ENCODE measurements at regions not wholly inside any gene's neighbourhood (a gene's known extent, or its start where the extent isn't known, plus 50 kb on each side); places are given as distances from the start of the nearest gene placed in this dataset.

DNA sequence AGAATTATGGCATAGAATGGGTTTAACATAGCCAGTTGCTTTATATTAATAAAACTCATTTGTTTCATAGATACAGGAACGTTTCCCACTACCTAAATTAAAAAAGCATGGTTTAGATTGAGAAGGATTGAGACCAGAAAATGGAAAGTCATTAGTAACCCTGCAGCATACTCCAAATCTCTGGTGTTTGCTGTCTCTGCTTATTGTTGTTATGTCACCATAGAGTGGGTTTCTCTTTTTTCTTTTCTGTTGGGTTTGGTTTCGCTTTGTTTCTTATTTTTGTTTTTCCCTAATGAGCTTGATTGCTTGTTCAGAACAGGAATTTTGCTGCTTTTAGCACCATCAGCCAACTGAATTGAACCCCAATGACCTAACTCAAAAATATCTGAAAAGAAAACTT is 1034.8 kb downstream of the MAT2B start:
- no peak for DNase-seq

DNA sequence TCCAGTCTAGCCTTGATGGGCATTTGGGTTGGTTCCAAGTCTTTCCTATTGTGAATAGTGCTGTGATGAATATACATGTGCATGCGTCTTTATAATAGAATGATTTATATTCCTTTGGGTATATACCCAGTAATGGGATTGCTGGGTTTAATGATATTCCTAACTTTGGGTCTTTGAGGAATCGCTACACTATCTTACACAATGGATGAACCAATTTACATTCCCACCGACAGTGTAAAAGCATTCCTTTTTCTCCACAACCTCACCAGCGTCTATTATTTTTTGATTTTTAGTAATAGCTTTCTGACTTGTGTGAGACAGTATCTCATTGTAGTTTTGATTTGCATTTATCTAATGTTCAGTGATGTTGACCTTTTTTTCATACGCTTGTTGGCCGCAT is 1040.1 kb downstream of the MAT2B start:
- DNase-seq = no peak

DNA sequence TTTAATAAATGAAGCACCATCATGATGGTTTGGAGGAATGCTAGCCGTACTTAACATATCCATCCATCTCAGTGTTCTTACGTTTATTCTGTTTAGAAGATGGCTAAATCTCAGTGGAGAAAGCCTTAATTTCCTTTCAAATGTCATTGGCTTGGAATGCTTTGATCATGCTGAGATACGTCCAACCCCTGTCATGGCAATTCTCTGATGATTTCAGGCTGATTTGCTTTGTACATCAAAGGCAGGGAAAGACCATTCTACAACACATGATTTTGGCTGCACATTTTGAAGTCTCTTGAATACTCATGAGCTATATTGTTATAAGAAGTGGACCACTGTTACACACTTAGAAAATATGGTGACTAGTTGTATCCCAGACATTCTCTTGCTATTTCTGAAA is 1048.4 kb downstream of the MAT2B start:
- DNase-seq = no peak

DNA sequence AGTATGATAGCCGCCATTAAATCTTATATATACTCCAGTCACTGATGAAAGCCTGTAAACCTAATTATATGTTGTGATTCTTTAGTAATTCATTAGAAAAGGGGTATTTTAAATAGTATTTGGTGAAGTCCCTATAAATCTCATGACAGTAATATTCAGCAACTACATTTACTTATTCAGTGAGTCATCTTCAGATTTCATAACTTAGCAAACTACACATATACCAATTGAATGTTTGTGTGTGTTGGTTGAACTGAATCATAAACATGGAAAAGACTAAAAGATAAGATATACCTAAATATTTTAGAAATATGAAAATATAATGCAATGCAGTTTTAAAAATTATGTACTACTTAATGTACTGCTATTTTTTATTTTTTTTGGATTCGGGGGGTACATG is 1050.4 kb downstream of the MAT2B start:
- no peak for DNase-seq

DNA sequence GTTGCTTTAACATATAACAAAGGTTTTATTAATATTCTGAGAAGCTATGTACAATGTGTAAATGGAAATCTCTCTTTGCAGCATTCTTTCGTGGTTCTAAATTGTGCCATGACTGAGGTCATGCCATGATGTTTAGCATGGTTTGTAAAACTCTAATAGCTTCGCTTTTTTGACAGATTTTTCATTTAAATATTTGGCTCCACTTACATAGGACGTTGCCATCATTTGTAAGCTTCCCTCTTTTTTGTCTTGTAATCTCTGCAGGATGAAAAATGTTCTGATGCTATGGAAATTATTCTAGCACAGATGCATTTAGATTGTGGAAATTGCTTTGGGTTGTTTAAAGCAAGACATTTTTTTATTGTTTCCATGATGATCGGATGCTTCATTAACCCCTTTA is 1054.8 kb downstream of the MAT2B start:
- no peak for DNase-seq

DNA sequence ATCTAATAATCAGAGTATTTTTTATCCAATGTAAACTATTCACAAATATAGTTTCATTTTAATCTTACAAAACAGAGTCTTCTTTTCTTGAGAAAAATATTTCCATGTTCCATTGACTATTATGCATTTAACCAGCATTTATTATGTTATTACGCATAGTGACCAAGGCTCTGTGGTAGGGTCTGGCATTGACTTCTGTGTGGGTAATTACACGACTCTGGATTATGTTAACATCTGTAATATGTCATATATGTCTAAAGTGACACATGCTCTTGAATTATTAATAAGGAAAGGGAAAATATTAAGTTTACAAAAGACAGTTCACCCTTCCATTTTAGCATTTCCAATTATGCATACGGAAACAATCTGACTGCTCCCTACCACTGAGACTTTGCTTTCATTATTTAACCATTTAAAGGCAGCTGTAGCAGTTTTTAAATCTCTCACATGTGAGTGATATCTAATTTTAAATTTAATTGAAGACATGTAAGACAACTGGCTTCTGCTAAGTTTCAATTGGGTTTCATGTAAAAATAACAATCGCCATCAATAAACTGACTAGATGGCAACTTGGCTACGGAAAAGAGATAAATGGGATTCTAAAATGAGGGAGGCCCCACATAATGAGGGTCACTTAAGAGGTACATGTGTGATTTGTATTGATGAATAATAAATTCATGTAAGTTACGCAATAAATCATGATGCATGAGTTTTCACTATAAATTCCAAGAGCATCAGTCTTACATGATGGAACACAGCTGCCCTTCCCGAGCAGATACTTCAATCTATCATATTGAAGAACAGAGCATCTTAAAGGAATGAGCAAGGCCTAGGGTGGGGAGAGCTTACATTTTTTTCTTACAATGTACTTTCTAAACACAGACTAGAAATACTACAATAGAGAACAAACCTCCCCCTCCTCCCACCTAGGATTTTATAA is 1056.8 kb downstream of the MAT2B start:
- DNase-seq = no peak

DNA sequence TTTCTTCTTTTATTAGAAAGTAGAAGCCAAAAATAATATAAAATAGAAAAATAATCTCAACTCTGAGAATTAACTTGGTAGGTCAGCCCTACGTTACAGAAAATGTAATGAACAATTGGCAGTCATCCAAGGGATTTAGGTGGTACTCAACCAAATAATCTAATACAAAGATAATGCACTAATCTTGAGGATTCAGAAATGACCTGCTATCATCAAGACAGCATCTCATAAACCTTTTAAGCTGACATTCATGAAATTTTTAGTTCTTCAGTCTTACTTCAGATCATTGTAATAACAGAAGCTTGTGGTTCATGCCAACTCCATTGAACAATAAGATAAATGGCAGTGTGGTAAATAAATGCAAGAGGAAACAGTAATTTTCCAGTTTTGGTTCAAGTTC is 1058.0 kb downstream of the MAT2B start:
- DNase-seq = no peak

DNA sequence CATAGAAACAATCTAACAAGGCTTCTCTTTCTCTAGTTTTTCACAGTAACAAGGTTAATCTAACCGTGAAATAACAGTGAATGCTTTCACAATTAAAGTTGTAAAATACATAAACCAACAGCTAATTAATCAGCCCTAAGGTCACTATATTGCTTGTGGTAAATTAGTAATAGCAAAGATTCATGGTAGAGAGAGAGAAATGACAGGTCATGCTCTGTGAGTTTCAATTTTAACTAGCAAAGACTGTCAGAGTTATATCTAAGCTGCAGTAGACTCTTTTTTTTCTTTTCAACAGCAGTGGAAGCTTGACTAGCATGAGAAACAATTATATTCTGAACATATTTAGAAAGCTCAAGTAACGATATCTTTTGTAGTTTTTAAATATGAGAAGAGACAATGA is 1068.0 kb downstream of the MAT2B start:
- DNase-seq = no peak

DNA sequence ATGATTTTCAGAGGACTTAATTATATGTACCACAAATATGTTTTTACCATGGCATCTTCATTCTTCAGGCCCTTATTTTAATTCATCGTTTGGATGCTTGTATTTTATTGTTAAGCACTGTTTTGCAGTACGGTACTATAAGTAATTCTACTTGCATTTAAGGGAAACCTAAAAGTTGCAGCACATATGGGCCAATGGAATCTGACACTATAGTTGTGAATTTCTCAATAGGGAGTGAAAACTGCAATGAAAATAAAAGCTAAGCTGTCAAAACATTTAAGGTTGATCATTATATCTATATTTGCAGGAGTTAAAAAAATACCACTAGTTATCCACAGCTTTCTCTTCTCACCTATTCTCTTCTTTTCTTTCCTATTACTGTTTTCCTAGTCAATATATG is 1071.8 kb downstream of the MAT2B start:
- DNase-seq = no peak

DNA sequence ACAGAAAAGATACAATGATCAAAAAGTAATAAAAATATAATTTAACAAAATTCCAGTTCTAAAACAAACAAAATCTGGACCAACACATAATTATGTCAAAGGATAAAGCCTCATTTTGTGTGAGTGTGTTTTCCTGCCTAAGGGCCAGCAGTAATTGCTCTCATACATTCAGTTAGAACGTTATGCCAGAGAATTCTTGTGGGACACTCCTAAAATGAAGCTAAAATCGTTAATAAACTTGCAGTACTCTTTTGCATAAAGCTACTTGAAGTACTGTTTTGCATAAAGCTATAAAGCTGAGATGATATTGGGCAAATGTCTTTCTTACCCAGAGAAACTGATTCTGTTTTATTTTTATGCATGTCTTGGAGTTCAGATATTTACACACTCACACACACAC is 1072.3 kb downstream of the MAT2B start:
- no peak for DNase-seq

DNA sequence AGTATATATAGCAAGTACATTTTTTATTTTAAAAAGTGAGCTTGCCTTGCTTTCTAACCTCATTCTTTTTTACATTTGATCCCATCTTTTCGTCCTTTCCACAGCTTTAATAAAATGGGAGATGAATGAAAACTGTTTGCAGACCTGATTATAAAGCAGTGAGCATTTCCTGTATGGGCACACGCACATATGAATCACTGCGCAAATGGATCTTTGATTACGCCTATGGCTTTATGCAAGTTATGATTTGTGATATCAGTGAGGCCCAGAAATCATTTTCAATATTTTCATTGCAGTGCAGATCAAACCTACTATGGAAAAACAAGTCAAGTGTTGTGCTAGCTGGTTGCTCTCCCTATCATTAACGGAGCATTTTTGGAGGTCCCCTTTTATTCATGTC is 1073.0 kb downstream of the MAT2B start:
- no peak for DNase-seq

DNA sequence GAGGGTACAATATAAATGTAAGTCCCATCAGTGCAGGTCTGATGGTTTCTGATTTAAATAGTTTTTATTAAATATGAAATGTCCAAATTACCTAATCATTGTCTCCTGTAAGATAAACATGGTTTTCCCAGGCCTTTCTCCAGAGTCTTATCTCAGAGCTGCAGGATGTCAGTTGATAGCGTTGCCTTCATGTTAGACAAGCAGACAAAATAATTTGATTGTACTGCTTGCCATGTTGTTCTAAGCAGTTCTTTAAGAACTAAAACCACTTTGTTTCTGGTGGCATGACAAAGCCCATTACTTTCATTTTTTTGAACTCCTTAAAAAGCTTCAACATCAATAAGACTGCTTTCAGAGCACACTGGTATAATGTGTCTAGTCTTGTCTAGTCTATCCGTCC is 1073.5 kb downstream of the MAT2B start:
- DNase-seq = no peak

DNA sequence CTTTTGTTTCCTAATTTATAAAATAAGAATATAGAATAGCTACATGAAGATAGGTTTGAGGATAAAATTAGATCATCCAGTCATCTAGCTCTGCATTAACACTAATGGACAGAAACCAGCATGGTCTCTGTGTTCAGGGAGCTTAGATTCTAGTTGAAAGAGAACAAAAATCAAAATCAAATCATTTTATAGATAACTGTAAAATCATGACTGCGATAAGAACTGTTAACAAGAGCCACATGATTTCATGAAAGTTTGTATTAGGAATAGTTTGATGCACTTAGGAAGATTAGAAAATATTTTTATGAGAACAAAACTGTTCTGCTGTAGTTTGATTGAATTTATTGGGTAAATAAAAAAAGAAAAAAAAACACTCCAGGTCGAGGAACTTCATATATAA is 1074.7 kb downstream of the MAT2B start:
- no peak for DNase-seq

DNA sequence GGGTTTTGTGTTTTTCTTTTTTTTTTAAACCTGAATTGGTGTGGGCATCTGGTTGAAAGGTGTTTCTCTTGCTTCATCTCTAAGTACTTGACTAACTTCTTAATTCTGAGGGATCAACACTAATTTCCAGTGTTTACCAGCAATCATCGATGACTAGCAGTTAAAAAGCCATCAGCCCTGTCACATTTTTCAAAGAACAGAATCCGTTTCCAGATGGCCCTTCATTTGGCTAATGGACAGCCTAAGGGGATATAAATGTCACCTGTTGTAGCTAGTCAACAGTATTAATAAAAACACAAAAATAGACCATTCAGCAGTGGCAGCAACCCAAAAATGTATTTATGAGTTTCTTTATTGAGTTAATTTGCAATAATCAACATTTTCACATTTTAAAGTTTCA is 1076.5 kb downstream of the MAT2B start:
- DNase-seq = no peak

DNA sequence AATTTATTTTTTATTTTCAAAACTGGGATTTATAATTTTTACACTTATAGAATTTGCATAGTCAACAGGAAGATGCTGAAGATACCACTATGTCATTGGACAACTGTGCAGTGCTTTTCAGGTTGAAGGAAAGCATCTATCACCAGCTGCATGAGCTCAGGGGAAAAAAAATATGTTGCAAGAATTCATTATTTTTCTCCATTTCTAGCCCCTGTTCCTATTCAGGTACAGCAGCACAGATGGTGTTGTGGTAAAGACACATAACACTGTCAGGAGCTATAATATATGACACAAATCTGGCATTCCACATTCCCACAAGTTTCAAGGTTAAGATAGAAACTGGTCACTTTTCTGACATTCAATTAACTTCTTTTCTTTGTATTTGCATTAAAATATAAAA is 1088.6 kb downstream of the MAT2B start:
- no peak for DNase-seq

DNA sequence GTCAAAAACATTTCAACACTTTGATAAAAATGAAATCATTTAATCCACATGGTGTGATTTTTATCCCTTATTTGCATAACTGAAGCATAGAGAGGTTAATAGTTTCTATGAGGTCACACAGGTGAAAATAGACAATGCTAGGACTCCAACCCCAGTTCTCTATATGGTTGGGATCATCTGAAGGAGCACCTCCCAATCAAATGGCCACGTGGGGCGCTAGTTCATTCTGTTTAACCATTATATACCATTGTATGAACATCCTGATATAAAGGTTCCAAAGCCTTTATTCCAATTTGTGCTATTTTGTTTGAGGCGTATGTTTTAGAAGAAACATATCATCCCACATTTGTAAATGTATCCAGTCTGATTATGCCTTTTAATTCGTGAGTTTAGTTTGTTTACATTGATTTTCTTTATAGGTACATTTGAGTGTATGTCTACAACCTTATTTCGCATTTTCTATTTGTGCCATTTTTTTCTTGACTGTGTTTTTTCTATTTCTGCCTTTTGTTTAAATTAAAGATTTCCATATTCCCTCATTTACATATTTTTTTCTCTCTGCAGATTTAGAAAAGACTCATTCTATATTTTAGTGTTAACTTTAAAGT is 1092.0 kb downstream of the MAT2B start:
- DNase-seq = no peak

DNA sequence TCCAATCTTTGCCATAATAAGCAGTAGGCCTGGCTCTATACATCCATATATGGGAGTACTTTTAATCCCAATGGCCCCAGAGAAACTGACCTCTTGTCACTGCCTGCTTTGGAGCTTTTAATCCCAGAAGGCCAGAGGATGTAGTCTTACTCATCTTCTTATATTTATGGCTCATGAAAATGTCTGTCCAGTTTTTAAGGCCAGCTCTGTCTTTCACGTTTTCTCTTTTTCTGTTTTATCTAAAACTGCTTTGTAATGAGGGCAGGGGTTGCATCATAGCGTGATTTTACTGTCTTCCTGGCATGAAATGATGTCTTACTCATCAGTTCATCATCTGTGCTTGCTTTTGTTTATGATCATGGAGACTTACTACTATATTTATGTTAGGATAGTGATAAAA is 1094.9 kb downstream of the MAT2B start:
- DNase-seq = no peak

DNA sequence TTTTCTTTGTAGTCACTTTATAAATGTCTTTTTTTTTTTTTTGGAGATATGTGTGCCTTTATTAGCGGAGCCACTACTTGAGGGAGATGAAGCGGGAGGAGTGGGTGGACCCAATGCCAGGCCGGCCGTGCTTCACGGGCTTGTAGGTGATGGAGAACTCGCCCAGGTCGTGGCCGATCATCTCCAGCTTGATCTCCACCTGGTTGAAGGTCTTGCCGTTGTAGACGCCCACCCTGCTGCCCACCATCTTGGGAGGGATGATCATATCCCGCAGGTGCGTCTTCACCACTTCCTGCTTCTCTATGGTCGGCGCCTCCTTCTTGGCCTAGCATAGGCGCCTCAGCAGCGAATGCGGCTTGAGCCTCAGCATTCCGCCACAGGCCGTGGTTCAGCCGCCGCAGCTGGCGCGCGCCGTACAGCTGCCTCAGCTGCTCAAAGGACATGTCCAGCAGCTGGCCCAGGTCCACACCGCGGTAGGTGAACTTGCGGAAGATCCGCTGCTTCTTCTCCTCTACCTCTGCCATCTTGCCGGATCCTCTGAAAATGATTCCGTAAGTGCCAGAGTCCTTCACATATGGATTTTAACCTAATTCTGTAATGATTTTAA is 1095.6 kb downstream of the MAT2B start:
- no peak for DNase-seq

DNA sequence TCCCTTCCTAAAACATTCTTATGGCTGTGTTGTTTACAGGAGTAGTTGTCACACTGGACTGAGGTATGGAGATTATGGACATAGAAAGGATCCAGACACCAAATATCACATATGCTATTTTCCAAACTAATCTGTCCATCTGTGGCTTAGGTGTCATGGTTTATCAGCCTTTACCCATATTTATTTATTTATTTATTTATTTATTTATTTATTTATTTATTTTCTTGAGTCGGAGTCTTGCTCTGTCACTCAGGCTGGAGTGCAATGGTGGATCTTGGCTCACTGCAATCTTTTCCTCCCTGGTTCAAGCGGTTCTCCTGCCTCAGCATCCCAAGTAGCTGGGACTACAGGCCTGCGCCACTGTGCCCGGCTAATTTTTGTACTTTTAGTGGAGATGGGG is 1103.1 kb downstream of the MAT2B start:
- no peak for DNase-seq

DNA sequence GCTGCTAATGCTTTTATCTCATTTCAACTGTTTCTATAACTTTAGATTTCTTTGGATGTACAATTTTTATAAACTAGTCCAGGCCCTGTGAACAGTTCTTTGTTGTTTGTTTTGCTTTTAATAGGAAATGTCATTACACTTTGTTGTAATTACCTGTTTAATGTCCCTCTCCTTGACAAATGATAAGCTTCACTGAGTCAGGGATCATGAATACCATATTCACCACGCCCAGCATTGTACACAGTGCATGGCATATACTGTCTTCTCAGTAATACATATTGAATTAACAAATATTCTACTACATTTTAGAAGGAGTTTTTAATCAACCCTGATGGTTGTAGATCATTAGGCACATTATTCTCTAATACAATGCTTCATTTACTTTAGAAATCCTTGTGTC is 1105.0 kb downstream of the MAT2B start:
- DNase-seq = no peak

DNA sequence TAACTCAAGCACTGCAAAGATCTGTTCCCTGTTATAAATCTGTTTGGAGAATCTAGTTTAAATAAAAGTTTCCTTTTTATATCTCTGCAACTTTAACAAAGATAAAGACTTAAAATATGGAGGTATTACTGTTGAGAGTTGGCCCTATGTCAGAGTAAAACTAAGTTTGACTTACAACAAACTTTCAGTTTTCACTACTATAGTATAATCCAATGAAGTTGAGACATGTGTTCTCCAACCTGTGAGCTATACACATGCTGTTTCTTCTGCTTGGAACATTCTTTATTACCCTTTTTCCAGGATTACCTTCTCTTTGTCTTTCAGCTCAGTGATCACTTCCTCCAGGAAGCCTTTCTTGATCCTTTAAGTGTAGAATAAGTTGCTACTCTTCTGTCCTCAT is 1109.3 kb downstream of the MAT2B start:
- no peak for DNase-seq

DNA sequence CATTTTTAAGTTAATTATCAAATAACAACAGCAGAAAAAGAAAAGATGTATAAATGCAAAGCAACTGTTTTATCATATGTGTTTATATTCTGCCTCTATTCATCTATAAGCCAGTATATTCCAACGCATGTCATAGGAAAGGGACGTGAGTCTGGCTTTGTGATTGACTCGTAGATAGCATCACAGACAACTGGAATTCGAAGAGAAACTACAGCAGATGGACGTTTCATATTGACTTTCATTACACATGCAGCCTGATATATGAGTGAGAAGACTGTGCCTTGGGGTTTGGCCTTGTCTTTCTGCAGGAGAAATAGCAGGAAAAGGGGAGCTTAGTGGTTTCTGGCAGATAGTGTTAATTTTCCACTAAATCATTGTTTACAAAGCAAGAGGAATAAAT is 1111.9 kb downstream of the MAT2B start:
- no peak for DNase-seq

DNA sequence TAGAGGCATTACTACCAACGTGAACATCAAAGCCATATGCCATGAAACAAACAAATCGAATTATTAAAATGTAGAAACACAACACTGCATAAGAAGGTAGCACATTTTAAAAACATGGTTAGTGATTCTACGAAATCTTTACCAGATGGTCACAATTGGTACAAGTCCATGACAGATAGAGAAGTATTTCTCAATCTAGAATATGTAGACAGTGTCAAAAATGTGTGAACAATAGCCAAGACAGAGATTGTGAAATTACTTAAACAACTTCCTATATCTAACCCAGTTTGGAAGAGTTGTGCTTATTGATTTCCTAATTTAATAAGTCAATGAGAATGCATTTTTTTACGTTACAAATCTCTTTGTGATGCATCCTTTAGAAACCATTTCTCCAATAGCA is 1121.6 kb downstream of the MAT2B start:
- DNase-seq = no peak

DNA sequence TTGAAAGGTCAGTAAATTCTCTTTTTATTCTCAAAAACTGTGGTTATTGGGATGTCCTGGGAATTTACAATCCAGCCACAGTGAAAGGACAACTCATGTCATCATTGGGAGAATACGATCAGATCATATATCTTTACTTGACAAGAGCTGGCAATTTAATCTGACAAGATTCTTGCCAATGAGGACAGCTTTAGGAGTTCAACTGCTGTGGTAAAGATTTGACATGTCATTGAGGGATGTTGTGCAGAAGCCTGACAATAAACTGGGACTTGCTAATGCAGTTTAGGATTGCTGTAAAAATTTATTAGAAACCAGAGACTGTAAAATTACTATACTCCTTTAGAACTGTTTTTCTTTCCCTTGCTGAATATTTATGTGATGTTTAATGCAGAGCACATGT is 1131.0 kb downstream of the MAT2B start:
- DNase-seq = no peak

Measured in T-helper 9 cell (primary cell).